Non-pigmented ciliary epithelial cell (primary cell): ENCODE measurements at regions not wholly inside any gene's neighbourhood (a gene's known extent, or its start where the extent isn't known, plus 50 kb on each side); places are given as distances from the start of the nearest gene placed in this dataset.

Source experiments
- DNase-seq: peaks from one replicate; pipeline ENCODE4 v3.0.0-alpha.2; 2010; ENCODE audit warnings: low read depth

GRCh38 chr10:88207121-88207546 is 343.7 kb downstream of the PTEN start:
- no peak for DNase-seq

GRCh38 chr10:88209231-88209630 is 345.8 kb downstream of the PTEN start:
- DNase-seq: no peak

GRCh38 chr10:88209837-88210561 is 346.6 kb downstream of the PTEN start:
- DNase-seq: no peak

DNA sequence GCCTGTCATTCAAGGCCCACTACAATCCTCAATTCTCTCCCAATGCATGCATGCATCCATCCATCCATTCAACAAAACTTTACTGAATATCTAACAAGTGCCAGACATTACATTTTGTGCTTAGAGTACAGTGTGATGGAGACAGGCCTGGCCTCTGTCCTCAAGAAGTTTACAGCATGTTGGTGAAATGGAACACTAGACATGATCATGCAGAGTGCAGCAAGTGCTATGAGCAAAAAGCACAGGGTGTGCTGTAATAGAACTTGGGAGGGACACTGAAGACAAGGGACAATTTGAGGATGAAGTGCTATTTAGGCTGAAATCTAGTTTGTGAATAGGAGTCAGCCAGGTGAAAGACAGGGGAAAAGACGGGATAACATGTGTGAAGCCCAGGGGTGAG is 347.8 kb downstream of the PTEN start:
- DNase-seq: no peak

DNA sequence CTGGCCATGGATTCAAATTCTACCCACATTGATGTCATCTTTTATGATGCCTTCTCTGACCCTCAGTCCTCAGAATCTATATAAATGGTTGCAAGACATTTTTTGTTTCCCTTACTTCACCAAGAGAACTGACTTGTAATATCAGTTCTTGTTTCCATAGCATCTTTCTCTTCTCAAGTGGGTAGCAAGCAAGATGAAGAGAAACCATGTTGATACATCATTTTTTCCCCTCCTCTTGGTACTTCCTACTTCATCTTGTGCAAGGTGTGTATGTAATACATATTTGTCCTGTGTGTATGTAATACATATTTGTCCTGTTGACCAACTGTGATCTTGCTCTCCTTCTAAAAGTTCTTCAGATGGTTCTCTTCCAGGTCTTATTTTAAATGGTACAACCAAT is 348.6 kb downstream of the PTEN start:
- DNase-seq: no peak

DNA sequence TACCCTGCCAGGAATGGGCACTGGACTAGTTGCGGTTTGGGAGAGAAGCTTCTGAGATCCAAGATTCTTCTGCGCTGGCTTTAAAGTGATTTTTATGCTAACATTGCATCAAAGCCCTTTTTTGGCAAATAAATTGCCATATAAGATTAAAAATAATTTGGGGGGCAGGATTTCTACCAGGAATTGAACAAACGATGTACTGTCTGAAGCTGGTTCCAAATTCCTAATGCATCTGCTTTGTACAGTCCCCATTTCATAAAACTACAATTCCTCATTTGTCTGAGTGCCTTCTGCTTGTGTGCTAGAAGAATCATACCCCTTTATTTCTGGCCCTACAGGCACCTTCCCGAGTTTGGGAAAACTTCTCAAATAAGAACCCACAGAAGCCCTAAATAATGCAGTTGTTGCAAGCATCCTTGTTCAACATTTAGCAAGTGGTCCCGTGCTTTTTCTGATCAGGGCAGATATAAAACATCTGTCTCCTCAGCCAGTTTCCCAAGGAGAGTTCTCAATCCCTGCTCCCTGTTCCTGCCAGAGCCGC is 349.7 kb downstream of the PTEN start:
- no peak for DNase-seq

- no peak for DNase-seq
Measured at GRCh38 chr10:88216976-88217375, 353.6 kb downstream of the PTEN start.

GRCh38 chr10:88218362-88218761 is 354.9 kb downstream of the PTEN start:
- no peak for DNase-seq

- no peak for DNase-seq
Measured at GRCh38 chr10:88219753-88220152, 356.3 kb downstream of the PTEN start.

DNA sequence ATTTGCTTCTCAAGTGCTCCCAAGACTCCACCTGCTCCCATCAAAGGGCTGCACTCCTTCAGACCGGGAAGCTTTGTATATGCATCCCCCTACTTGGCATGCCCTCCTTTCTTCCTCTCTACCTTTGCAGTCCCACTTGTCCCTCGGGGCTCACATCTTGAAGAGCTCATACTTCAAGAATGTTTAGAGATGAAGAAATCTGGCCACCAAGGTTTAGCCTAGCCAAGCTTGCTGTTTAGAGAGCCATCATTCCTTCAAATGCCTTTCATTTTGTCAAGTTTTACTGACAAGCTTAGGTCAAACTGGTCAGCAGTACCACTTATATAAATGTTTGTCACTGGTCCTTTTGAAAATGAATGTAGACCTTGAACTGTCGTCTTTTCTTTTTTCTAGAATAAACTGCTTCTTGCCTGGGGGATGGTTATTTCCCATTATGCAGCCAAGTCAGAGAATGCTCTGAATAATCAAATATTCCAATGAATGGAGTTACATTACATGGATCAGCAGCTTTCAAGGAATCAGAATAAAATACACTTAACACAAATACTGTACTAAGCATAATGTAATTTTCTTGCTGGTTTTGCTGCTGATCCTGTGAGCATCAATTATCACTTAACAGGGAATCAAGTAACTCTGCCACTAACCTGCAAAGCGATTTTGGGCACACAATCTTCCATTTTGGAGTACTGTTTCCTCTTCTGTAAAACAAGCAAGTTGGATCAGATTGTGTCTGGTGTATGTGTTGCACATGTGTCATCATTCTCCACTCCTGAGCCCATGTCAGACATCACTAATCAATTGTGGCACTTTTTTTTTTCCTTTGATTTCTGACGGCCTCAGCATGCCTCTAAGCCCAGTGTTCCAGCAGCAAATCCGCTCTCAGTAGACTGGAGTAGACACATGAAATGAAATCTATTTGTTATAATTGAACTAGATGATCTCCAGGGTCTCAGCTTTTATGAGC is 357.9 kb downstream of the PTEN start:
- DNase-seq: no peak

DNA sequence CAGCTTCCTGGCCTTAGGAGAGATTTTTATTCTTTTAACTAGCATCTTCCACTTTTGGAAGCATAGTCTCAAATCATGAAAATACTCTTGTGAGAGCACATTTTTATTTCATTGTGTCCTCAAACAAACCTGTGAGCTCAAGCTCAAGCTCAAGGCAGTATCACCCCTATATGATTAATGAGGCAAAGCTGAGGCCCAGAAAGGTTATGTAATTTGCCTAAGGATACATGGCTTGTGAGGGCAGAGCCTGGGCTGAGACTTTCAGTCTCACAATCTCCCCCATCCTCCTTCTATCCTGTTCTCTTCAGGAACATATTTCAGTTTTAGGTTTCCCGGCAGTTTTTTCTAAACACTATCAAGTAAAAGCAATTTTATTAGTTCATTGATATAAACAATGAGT is 359.5 kb downstream of the PTEN start:
- DNase-seq: no peak
